ENCODE measurements at regions not wholly inside any gene's neighbourhood (a gene's known extent, or its start where the extent isn't known, plus 50 kb on each side); places are given as distances from the start of the nearest gene placed in this dataset.

- DNase-seq (ENCODE audit: low spot score) = no peak
These were observed 768.9 kb upstream of the KLHL29 start for GRCh38 chr2:22616031-22616430.

- no peak for DNase-seq (ENCODE audit: low spot score)
These were observed 761.4 kb upstream of the KLHL29 start for GRCh38 chr2:22623620-22624019.

- no peak for DNase-seq (ENCODE audit: low spot score)
These were observed 758.4 kb upstream of the KLHL29 start for GRCh38 chr2:22626621-22627020.

GRCh38 chr2:22628221-22628620 lies 756.8 kb upstream of the KLHL29 start:
- DNase-seq (ENCODE audit: low spot score) = no peak

GRCh38 chr2:22628906-22629305 lies 756.1 kb upstream of the KLHL29 start:
- DNase-seq (ENCODE audit: low spot score) = no peak

DNA sequence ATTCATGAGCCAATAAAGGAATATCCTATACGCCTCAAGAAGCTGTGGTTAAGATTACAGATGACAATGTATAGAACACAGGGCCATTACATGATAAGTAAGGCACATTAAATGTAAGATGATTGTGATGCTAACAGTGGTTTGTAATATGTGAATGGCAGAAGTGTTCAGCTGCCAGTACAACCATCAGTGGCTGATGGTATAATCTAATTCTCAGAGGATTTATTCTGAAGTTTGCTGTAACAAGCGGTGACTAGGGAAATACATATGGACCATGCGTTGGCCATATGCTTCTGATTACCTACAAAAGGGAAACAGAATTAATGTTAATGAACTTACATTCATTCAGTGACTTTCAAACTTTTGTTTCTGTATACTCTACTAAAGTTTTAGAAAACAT lies 750.8 kb upstream of the KLHL29 start:
- no peak for DNase-seq (ENCODE audit: low spot score)

DNA sequence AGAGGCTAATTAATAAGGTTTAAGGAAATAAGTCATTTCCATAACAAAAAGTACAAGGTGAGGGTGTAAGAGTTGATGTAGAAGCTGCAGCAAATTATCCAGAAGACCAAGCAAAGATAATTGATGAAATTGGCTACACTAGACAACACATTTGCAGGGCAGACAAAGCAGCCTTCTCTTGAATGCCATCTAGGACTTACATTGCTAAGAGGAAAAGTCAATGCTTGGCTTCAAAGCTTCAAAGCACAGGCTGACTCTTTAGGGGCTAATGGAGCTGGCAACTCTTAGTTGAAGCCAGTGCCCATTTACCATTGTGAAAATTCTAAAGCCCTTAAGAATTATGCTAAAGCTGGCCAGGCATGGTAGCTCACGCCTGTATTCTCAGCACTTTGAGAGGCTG lies 728.6 kb upstream of the KLHL29 start:
- DNase-seq (ENCODE audit: low spot score) = no peak

- no peak for DNase-seq (ENCODE audit: low spot score)
These were observed 711.5 kb upstream of the KLHL29 start for GRCh38 chr2:22673529-22673928.

- DNase-seq (ENCODE audit: low spot score) = no peak
These were observed 701.1 kb upstream of the KLHL29 start for GRCh38 chr2:22683914-22684313.

GRCh38 chr2:22690096-22690495 lies 694.9 kb upstream of the KLHL29 start:
- no peak for DNase-seq (ENCODE audit: low spot score)

GRCh38 chr2:22691666-22692065 lies 693.3 kb upstream of the KLHL29 start:
- no peak for DNase-seq (ENCODE audit: low spot score)

GRCh38 chr2:22692746-22693145 lies 692.2 kb upstream of the KLHL29 start:
- DNase-seq (ENCODE audit: low spot score) = no peak

- DNase-seq (ENCODE audit: low spot score) = no peak
These were observed 690.7 kb upstream of the KLHL29 start for GRCh38 chr2:22694300-22694699.

DNA sequence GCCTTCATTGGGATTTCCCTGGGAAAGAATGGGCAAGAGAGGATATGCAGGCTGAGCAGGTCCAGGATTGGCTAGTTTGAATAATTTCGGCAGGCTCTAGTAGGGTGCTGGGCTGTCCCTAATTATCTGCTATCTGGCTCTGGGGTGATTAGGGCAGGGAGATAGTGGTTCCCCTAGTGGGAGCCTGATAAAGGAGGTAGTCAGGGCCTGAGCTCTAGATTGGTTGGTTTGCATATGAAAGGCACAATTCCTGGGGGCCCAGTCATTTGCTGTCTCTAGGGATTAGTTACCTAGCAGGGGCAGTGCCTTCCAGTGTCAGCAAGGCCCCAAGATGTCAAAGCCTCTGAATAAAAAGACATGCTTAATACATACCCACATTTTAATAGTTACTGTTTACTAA lies 690.1 kb upstream of the KLHL29 start:
- DNase-seq (ENCODE audit: low spot score) = no peak

DNA sequence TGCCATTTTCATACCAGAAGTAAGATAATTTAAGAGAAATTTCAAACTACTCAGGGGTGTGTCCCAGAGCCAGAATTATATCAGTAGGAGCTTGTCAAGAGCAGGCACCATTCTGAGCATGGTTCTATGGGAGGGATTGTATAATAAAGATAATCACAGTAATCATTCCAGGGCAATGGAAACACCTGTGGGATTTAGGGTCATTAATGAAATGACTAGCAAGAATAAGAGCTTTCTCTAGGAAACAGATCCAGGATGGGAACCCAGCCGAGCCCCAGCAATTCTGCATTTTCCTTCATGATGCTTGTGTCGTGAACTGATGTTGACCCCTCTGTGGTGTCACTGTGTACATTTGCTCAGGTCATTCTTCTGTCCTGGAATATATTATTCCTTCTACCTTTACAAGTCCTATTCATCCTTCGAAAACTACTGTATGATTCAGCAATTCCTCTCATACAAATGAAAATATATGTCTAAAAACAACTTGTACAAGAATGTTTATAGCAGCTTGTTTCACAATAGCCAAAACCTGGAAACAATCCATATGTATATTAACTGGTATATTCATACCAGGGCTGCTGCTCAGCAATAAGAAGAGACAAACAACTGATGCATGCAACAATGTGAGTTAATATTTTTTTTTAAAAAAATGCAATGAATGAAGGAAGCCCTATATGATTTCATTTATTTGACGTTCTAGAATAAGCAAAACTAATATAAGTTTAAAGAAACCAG lies 687.8 kb upstream of the KLHL29 start:
- DNase-seq (ENCODE audit: low spot score) = no peak

GRCh38 chr2:22701561-22702160 lies 683.3 kb upstream of the KLHL29 start:
- no peak for DNase-seq (ENCODE audit: low spot score)

GRCh38 chr2:22703286-22703920 lies 681.6 kb upstream of the KLHL29 start:
- no peak for DNase-seq (ENCODE audit: low spot score)

DNA sequence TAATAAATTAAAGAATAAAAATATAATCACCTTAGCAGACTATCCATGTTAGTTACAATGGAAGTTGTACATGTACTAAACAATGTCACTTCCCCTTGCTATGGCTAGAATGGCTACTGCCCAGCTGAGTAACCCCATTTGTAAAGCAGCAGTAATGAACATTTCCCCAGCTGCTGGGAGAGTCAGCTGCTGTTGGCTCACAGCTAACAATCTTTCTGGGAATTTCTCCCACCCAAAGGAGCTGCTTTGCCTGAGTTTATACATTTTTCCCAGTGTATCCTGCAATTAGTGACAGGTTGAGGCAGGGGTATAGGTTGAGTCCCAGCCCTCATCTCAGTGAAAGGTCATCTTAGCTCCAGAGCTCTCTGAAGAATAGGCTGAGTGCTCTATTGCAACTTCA lies 665.6 kb upstream of the KLHL29 start:
- no peak for DNase-seq (ENCODE audit: low spot score)

DNA sequence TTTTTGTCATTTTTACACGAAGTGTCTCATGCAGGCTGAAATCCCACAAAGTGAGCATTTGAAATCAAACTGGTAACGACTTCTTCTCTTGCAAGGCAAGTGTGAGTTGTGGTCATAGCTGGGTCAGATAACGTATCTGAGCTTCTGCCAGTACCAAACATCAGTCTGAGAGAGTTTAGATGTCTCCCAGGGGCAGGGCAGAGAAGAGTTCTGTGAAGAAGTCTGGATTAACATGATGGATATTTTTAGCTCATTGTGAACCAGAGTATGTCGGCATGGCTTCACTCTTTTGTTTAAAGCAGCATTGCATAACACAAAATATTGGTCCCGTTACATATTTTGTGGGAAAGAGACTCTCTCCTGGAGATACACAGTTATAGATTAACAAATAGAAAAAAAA lies 655.5 kb upstream of the KLHL29 start:
- no peak for DNase-seq (ENCODE audit: low spot score)

DNA sequence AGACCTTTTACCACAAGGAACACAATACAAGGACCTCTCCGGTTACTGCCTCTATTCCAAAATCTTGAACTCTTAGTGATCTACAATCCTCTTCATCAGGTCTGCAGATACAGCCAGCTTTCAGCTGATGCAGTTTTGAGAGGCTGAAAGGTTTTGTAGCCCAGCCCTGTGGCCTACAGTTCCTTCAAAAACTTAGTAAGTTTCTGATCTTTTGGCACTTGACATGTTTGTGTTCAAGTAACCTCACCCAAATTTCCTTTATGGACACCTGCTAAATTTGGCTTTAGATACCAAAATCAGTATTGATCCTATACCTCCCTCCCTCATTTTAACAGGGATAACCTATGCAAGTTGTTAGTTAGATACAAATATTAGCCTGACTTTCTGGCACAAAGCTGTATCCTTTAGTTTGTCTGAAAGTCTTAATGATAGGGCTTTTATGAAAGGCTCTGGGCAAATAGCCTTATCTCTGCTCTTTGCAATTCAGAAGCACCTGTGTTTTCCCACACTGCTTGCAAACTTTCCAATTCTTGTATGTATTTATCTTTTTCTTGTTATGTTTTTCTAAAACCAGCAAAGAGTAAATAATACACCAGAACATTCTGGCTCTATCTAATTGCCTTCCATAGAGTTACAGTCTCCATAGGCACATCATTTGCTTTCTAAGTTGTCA lies 650.5 kb upstream of the KLHL29 start:
- DNase-seq (ENCODE audit: low spot score) = no peak

GRCh38 chr2:22737144-22737543 lies 647.8 kb upstream of the KLHL29 start:
- DNase-seq (ENCODE audit: low spot score) = peak; percentile 5

- DNase-seq (ENCODE audit: low spot score) = no peak
These were observed 643.8 kb upstream of the KLHL29 start for GRCh38 chr2:22741216-22741615.

- no peak for DNase-seq (ENCODE audit: low spot score)
These were observed 636.1 kb upstream of the KLHL29 start for GRCh38 chr2:22748909-22749308.

Data from SW480 (cell line).